ENCODE measurements at regions not wholly inside any gene's neighbourhood (a gene's known extent, or its start where the extent isn't known, plus 50 kb on each side); places are given as distances from the start of the nearest gene placed in this dataset.
"Not testable (repeated sequence)": the region's sequence is repeated elsewhere in the genome, so short reads cannot be mapped to it uniquely, and the experiment has no call there.

GRCh38 chr4:3866813-3867129 is 100.6 kb downstream of the ADRA2C start:
- no peak for DNase-seq (ENCODE audit: low spot score)

- DNase-seq (ENCODE audit: low spot score), result no peak
Measured at GRCh38 chr4:3867403-3868100, 101.4 kb downstream of the ADRA2C start.

GRCh38 chr4:3868211-3869173 is 102.3 kb downstream of the ADRA2C start:
- DNase-seq (ENCODE audit: low spot score), result no peak

GRCh38 chr4:3869174-3869572 is 103.0 kb downstream of the ADRA2C start:
- no peak for DNase-seq (ENCODE audit: low spot score)

- DNase-seq (ENCODE audit: low spot score), result no peak
Measured at GRCh38 chr4:3869661-3870566, 103.7 kb downstream of the ADRA2C start.

- DNase-seq (ENCODE audit: low spot score), result no peak
Measured at GRCh38 chr4:3870567-3870962, 104.4 kb downstream of the ADRA2C start.

GRCh38 chr4:3871181-3871852 is 105.1 kb downstream of the ADRA2C start:
- no peak for DNase-seq (ENCODE audit: low spot score)

GRCh38 chr4:3871881-3872833 is 106.0 kb downstream of the ADRA2C start:
- DNase-seq (ENCODE audit: low spot score), result no peak

- no peak for DNase-seq (ENCODE audit: low spot score)
Measured at GRCh38 chr4:3872834-3873313, 106.7 kb downstream of the ADRA2C start.

GRCh38 chr4:3873408-3874027 is 107.3 kb downstream of the ADRA2C start:
- no peak for DNase-seq (ENCODE audit: low spot score)

- DNase-seq (ENCODE audit: low spot score), result no peak
Measured at GRCh38 chr4:3874028-3874415, 107.8 kb downstream of the ADRA2C start.

GRCh38 chr4:3874525-3875110 is 108.4 kb downstream of the ADRA2C start:
- no peak for DNase-seq (ENCODE audit: low spot score)

- DNase-seq (ENCODE audit: low spot score), result no peak
Measured at GRCh38 chr4:3875466-3875865, 109.3 kb downstream of the ADRA2C start.

- not testable (repeated sequence) for DNase-seq (ENCODE audit: low spot score)
Measured at GRCh38 chr4:3876057-3876845, 110.1 kb downstream of the ADRA2C start.

- DNase-seq (ENCODE audit: low spot score), result no peak
Measured at GRCh38 chr4:3877236-3877635, 111.1 kb downstream of the ADRA2C start.

- DNase-seq (ENCODE audit: low spot score), result no peak
Measured at GRCh38 chr4:3877868-3878267, 111.7 kb downstream of the ADRA2C start.

- DNase-seq (ENCODE audit: low spot score), result no peak
Measured at GRCh38 chr4:3878678-3879077, 112.5 kb downstream of the ADRA2C start.

- DNase-seq (ENCODE audit: low spot score), result no peak
Measured at GRCh38 chr4:3879681-3880614, 113.8 kb downstream of the ADRA2C start.
